Transverse colon (tissue), 4 donors: ENCODE measurements at regions not wholly inside any gene's neighbourhood (a gene's known extent, or its start where the extent isn't known, plus 50 kb on each side); places are given as distances from the start of the nearest gene placed in this dataset.
"Not testable (repeated sequence)": the region's sequence is repeated elsewhere in the genome, so short reads cannot be mapped to it uniquely, and the experiment has no call there.

Source experiments
- DNase-seq: peaks from one replicate; pipeline ENCODE4 v3.0.0-alpha.2; 2019
- H3K27ac ChIP-seq, 4 donors: fragments of 200-600 bp; sonication (generic); 2 replicates each; pipeline ENCODE4 v1.5.1; 2016 to 2018; ENCODE audit warnings: inconsistent platforms in 4 of 4
- H3K27me3 ChIP-seq: fragments of 200-600 bp; sonication (generic); 2 replicates; pipeline ENCODE4 v1.5.1; 2017; ENCODE audit warnings: inconsistent platforms
- H3K36me3 ChIP-seq, 4 donors: fragments of 200-600 bp; sonication (generic); 2 replicates each; pipeline ENCODE4 v1.5.1; 2017 to 2019; ENCODE audit warnings: inconsistent platforms in 4 of 4
- H3K4me1 ChIP-seq, 4 donors: fragments of 200-600 bp; sonication (generic); 2 replicates each; pipeline ENCODE4 v1.5.1; 2017 to 2020; ENCODE audit warnings: inconsistent platforms in 4 of 4
- H3K4me3 ChIP-seq, 4 donors: fragments of 200-600 bp; sonication (generic); 1 replicate in 1 of 4; 2 replicates in 3 of 4; pipeline versions ENCODE4 v1.5.1 to v1.6.1; 2017 to 2019; ENCODE audit warnings: inconsistent platforms in 4 of 4
- H3K9me3 ChIP-seq, 2 donors: fragments of 200-600 bp; sonication (generic); 2 replicates each; pipeline ENCODE4 v1.5.1; 2017 to 2019; ENCODE audit warnings: inconsistent platforms in 2 of 2
- EP300 ChIP-seq: sonication (generic); formaldehyde crosslinking; IDR thresholded peaks from one replicate; pipeline ENCODE4 v1.6.1; 2017; ENCODE audit warnings: antibody characterized with exemption, low read depth
- POLR2A ChIP-seq: fragments of 450-650 bp; IDR thresholded peaks from one replicate; pipeline ENCODE4 v1.6.1; 2016; ENCODE audit warnings: antibody characterized with exemption, mild to moderate bottlenecking, moderate library complexity
- POLR2AphosphoS5 ChIP-seq, 3 donors: sonication (generic); formaldehyde crosslinking; IDR thresholded peaks; one replicate each; pipeline ENCODE4 v1.6.1; 2016; ENCODE audit warnings: antibody characterized with exemption in 3 of 3
- WGBS, 2 donors: methylation state at CpG; one replicate each; pipeline ENCODE4 v1.1.5; 2018; ENCODE audit warnings: low coverage in 1 of 2; 5-methylcytosine and 5-hydroxymethylcytosine counted together
- in situ Hi-C, 4 donors: fragments of 200-750 bp; cut with MboI; loops; one replicate each; pipeline versions ENCODE4 v1.15.0 to v1.15.1; 2017; ENCODE audit warnings: low sequenced_read_pairs in 3 of 4, low pct_ligation_motif_present in 1 of 4, low pct_unique_long_range_greater_than_20kb in 1 of 4
- intact Hi-C: fragments of 100-400 bp; cut with DNase I; formaldehyde crosslinking; loops from one replicate; pipeline ENCODE4 v1.15.1; 2023; ENCODE audit warnings: low total_unique reads
- TF ChIP-seq, protein P1 (sequence below), 5 experiments: fragments of 200-600 bp in 3 of 5; fragments of 450-650 bp in 2 of 5; sonication (generic) in 3 of 5; IDR thresholded peaks; 1 replicate in 2 of 5; 2 replicates in 3 of 5; pipeline ENCODE4 v1.5.1; 2016 to 2017; ENCODE audit warnings: antibody characterized with exemption in 5 of 5, inconsistent platforms in 3 of 5, mild to moderate bottlenecking in 2 of 5, moderate library complexity in 1 of 5

DNA sequence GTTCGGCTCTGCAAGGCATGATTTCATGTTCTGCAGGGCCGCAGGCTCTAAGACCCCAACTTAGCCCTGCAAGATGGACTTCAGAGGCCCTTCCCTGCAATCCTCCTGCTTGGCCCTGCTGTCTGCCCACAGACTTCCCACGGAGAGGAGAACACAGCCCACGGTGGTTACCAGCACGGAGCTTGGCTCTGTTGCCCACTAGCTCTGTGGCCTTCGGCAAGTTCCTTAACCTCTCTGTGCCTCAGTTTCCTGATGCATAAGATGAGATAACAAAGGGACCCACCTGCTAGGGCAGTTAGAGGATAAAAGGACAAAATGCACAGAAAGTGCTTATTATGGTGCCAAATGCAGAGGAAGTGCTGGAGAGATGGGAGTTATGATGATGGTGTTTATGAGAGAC is 200.4 kb downstream of the HUNK start:
- 94% methylated on average over 6 of the region's 6 CpGs; no CpG with 5 or more reads in 1 of the 2 donors for WGBS, 2 donors
- intact Hi-C loops (no loop called here), in situ Hi-C loops (no loop called here)
- no peak for DNase-seq
- TF ChIP-seq EP300 (no peak), POLR2AphosphoS5 (IDR thresholded peaks at IDR 0.05) (no peak)
- TF ChIP-seq, protein P1, sequence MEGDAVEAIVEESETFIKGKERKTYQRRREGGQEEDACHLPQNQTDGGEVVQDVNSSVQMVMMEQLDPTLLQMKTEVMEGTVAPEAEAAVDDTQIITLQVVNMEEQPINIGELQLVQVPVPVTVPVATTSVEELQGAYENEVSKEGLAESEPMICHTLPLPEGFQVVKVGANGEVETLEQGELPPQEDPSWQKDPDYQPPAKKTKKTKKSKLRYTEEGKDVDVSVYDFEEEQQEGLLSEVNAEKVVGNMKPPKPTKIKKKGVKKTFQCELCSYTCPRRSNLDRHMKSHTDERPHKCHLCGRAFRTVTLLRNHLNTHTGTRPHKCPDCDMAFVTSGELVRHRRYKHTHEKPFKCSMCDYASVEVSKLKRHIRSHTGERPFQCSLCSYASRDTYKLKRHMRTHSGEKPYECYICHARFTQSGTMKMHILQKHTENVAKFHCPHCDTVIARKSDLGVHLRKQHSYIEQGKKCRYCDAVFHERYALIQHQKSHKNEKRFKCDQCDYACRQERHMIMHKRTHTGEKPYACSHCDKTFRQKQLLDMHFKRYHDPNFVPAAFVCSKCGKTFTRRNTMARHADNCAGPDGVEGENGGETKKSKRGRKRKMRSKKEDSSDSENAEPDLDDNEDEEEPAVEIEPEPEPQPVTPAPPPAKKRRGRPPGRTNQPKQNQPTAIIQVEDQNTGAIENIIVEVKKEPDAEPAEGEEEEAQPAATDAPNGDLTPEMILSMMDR (IDR thresholded peaks at IDR 0.05): no peak
- H3K27ac ChIP-seq: no peak overlapping the region
- H3K27me3 ChIP-seq: no peaks in the 10 kb centered on the region
- H3K36me3 ChIP-seq: no peaks in the 10 kb centered on the region
- H3K9me3 ChIP-seq: no peaks in the 10 kb centered on the region
- H3K4me3 ChIP-seq: no peak overlapping the region
- H3K4me1 ChIP-seq: no peaks in the 10 kb centered on the region

- intact Hi-C loops, H3K27me3 ChIP-seq, H3K9me3 ChIP-seq, in situ Hi-C loops, DNase-seq, H3K27ac ChIP-seq, H3K36me3 ChIP-seq, H3K4me1 ChIP-seq, H3K4me3 ChIP-seq: not testable (repeated sequence)
- 59 to 80% methylated on average over 1 to 2 of the region's 2 CpGs for WGBS, 2 donors
Measured at GRCh38 chr21:32071620-32072019, 198.8 kb downstream of the HUNK start.

GRCh38 chr21:32070676-32071330 is 198.0 kb downstream of the HUNK start:
- Histone ChIP-seq H3K27ac (no peak overlapping the region), H3K27me3 (no peaks in the 10 kb centered on the region), H3K4me1 (no peaks in the 10 kb centered on the region), H3K4me3 (no peak overlapping the region), H3K9me3 (no peaks in the 10 kb centered on the region), H3K36me3 (no peaks in the 10 kb centered on the region)
- in situ Hi-C loops (no loop called here), intact Hi-C loops (no loop called here)
- TF ChIP-seq, protein P1 (IDR thresholded peaks at IDR 0.05): no peak
- no peak for DNase-seq
- 54 to 81% methylated on average over 4 to 10 of the region's 10 CpGs for WGBS, 2 donors

- TF ChIP-seq, protein P1 (IDR thresholded peaks at IDR 0.05): no peak
- TF ChIP-seq POLR2A (no peak), POLR2AphosphoS5 (IDR thresholded peaks at IDR 0.05) (no peak), EP300 (no peak)
- Histone ChIP-seq H3K36me3 (no peaks in the 10 kb centered on the region), H3K27me3 (no peaks in the 10 kb centered on the region), H3K4me1 (no peaks in the 10 kb centered on the region), H3K4me3 (no peak overlapping the region), H3K27ac (no peak overlapping the region), H3K9me3 (no peaks in the 10 kb centered on the region)
- in situ Hi-C loops: no loop called here
- intact Hi-C loops: no loop called here
- DNase-seq: no peak
- 85 to 88% methylated on average over 2 to 5 of the region's 5 CpGs for WGBS, 2 donors
Measured at GRCh38 chr21:32070126-32070525, 197.3 kb downstream of the HUNK start.

DNA sequence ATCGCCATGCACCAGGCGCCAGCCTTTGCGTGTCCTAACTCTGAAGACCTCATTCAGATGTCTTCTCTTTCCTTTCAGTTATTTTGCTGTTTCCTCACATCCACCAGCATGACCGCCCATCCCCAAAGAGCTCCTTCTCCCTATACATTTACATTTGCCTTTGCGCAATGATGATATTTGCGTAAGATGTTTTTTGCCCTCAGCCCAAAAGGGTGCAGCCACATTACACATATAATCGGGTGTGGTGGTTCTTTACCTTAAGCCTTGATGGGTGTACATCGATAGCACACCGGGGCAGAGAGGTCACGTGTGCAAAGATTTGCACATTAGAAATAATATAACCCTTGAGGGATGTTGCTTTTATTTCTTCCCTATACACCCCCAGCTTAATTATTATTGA is 192.8 kb downstream of the HUNK start:
- H3K9me3 ChIP-seq: no peaks in the 10 kb centered on the region
- no peaks in the 10 kb centered on the region for H3K27me3 ChIP-seq
- no peak overlapping the region for H3K4me3 ChIP-seq
- no peak overlapping the region for H3K27ac ChIP-seq
- WGBS, 2 donors: 79 to 83% methylated on average over 7 to 10 of the region's 10 CpGs
- intact Hi-C loops: no loop called here
- TF ChIP-seq POLR2A: no peak
- TF ChIP-seq, protein P1 (IDR thresholded peaks at IDR 0.05): no peak
- TF ChIP-seq EP300: no peak
- no peak for TF ChIP-seq POLR2AphosphoS5 (IDR thresholded peaks at IDR 0.05)
- in situ Hi-C loops: no loop called here
- H3K4me1 ChIP-seq: no peaks in the 10 kb centered on the region
- no peak for DNase-seq
- no peaks in the 10 kb centered on the region for H3K36me3 ChIP-seq
